ENCODE measurements at regions not wholly inside any gene's neighbourhood (a gene's known extent, or its start where the extent isn't known, plus 50 kb on each side); places are given as distances from the start of the nearest gene placed in this dataset.

- TF ChIP-seq CTCF (conservative IDR thresholded peaks at IDR 0.05; ENCODE audit: low read length), result no peak
- no peak for TF ChIP-seq EZH2phosphoT487 (IDR thresholded peaks at IDR 0.05; ENCODE audit: borderline replicate concordance, low read depth, low read length)
Measured at GRCh38 chr4:123840197-123840596, 443.6 kb downstream of the SPRY1 start.

All from OCI-LY7 (cell line).